ENCODE measurements at regions not wholly inside any gene's neighbourhood (a gene's known extent, or its start where the extent isn't known, plus 50 kb on each side); places are given as distances from the start of the nearest gene placed in this dataset.

GRCh38 chr4:138056541-138056940 lies 185.6 kb downstream of the SLC7A11 start:
- H3K79me2 ChIP-seq (ENCODE audit: insufficient read depth, low read length), result no peaks in the 10 kb centered on the region
- no peak overlapping the region for H3K4me3 ChIP-seq (ENCODE audit: low read depth in 1 of 2, low read length in 2 of 2)
- H3K4me1 ChIP-seq (ENCODE audit: insufficient read depth, low read length), result no peaks in the 10 kb centered on the region
- no peak overlapping the region for H3K4me2 ChIP-seq (ENCODE audit: insufficient read depth, low read length)
- TF ChIP-seq EZH2 (IDR thresholded peaks at IDR 0.05; ENCODE audit: borderline replicate concordance, low read depth, low read length, severe bottlenecking), result no peak
- TF ChIP-seq, protein P1, sequence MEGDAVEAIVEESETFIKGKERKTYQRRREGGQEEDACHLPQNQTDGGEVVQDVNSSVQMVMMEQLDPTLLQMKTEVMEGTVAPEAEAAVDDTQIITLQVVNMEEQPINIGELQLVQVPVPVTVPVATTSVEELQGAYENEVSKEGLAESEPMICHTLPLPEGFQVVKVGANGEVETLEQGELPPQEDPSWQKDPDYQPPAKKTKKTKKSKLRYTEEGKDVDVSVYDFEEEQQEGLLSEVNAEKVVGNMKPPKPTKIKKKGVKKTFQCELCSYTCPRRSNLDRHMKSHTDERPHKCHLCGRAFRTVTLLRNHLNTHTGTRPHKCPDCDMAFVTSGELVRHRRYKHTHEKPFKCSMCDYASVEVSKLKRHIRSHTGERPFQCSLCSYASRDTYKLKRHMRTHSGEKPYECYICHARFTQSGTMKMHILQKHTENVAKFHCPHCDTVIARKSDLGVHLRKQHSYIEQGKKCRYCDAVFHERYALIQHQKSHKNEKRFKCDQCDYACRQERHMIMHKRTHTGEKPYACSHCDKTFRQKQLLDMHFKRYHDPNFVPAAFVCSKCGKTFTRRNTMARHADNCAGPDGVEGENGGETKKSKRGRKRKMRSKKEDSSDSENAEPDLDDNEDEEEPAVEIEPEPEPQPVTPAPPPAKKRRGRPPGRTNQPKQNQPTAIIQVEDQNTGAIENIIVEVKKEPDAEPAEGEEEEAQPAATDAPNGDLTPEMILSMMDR (IDR thresholded peaks at IDR 0.05; ENCODE audit: borderline replicate concordance, extremely low read depth, low read length, poor library complexity, severe bottlenecking), result no peak
- no peaks in the 10 kb centered on the region for H3K36me3 ChIP-seq (ENCODE audit: insufficient read depth, low read length)
- no peak for ATAC-seq (ENCODE audit: insufficient read depth, low read depth)
- no peaks in the 10 kb centered on the region for H4K20me1 ChIP-seq (ENCODE audit: insufficient read depth, low read length)
- H3K27me3 ChIP-seq (ENCODE audit: insufficient read depth, low read length, poor library complexity), result no peaks in the 10 kb centered on the region
- H2AFZ ChIP-seq (ENCODE audit: low read depth, low read length), result no peak overlapping the region
- DNase-seq, result no peak
- H3K9ac ChIP-seq (ENCODE audit: low read depth, low read length), result no peak overlapping the region
- H3K9me3 ChIP-seq (ENCODE audit: insufficient read depth, low read length, severe bottlenecking), result no peaks in the 10 kb centered on the region
- no peak overlapping the region for H3K27ac ChIP-seq (ENCODE audit: low read length)

GRCh38 chr4:138055890-138056289 lies 186.3 kb downstream of the SLC7A11 start:
- Histone ChIP-seq H3K36me3 (ENCODE audit: insufficient read depth, low read length) (no peaks in the 10 kb centered on the region), H3K27ac (ENCODE audit: low read length) (no peak overlapping the region), H2AFZ (ENCODE audit: low read depth, low read length) (no peak overlapping the region), H3K9ac (ENCODE audit: low read depth, low read length) (no peak overlapping the region), H3K4me3 (ENCODE audit: low read depth in 1 of 2, low read length in 2 of 2) (no peak overlapping the region), H3K4me1 (ENCODE audit: insufficient read depth, low read length) (no peaks in the 10 kb centered on the region), H3K79me2 (ENCODE audit: insufficient read depth, low read length) (no peaks in the 10 kb centered on the region), H3K27me3 (ENCODE audit: insufficient read depth, low read length, poor library complexity) (no peaks in the 10 kb centered on the region), H3K4me2 (ENCODE audit: insufficient read depth, low read length) (no peak overlapping the region), H3K9me3 (ENCODE audit: insufficient read depth, low read length, severe bottlenecking) (no peaks in the 10 kb centered on the region), H4K20me1 (ENCODE audit: insufficient read depth, low read length) (no peaks in the 10 kb centered on the region)
- no peak for ATAC-seq (ENCODE audit: insufficient read depth, low read depth)
- DNase-seq, result no peak
- TF ChIP-seq, protein P1 (IDR thresholded peaks at IDR 0.05; ENCODE audit: borderline replicate concordance, extremely low read depth, low read length, poor library complexity, severe bottlenecking), result no peak
- TF ChIP-seq EZH2 (IDR thresholded peaks at IDR 0.05; ENCODE audit: borderline replicate concordance, low read depth, low read length, severe bottlenecking), result no peak

GRCh38 chr4:138053641-138054301 lies 188.4 kb downstream of the SLC7A11 start:
- Histone ChIP-seq H3K9me3 (ENCODE audit: insufficient read depth, low read length, severe bottlenecking) (no peaks in the 10 kb centered on the region), H3K9ac (ENCODE audit: low read depth, low read length) (no peak overlapping the region), H3K4me1 (ENCODE audit: insufficient read depth, low read length) (no peaks in the 10 kb centered on the region), H3K27ac (ENCODE audit: low read length) (no peak overlapping the region), H3K27me3 (ENCODE audit: insufficient read depth, low read length, poor library complexity) (no peaks in the 10 kb centered on the region), H4K20me1 (ENCODE audit: insufficient read depth, low read length) (no peaks in the 10 kb centered on the region), H3K79me2 (ENCODE audit: insufficient read depth, low read length) (no peaks in the 10 kb centered on the region), H3K4me3 (ENCODE audit: low read depth in 1 of 2, low read length in 2 of 2) (no peak overlapping the region), H2AFZ (ENCODE audit: low read depth, low read length) (no peak overlapping the region), H3K4me2 (ENCODE audit: insufficient read depth, low read length) (no peak overlapping the region), H3K36me3 (ENCODE audit: insufficient read depth, low read length) (no peaks in the 10 kb centered on the region)
- TF ChIP-seq EZH2 (IDR thresholded peaks at IDR 0.05; ENCODE audit: borderline replicate concordance, low read depth, low read length, severe bottlenecking), result no peak
- no peak for DNase-seq
- ATAC-seq (ENCODE audit: insufficient read depth, low read depth), result no peak

DNA sequence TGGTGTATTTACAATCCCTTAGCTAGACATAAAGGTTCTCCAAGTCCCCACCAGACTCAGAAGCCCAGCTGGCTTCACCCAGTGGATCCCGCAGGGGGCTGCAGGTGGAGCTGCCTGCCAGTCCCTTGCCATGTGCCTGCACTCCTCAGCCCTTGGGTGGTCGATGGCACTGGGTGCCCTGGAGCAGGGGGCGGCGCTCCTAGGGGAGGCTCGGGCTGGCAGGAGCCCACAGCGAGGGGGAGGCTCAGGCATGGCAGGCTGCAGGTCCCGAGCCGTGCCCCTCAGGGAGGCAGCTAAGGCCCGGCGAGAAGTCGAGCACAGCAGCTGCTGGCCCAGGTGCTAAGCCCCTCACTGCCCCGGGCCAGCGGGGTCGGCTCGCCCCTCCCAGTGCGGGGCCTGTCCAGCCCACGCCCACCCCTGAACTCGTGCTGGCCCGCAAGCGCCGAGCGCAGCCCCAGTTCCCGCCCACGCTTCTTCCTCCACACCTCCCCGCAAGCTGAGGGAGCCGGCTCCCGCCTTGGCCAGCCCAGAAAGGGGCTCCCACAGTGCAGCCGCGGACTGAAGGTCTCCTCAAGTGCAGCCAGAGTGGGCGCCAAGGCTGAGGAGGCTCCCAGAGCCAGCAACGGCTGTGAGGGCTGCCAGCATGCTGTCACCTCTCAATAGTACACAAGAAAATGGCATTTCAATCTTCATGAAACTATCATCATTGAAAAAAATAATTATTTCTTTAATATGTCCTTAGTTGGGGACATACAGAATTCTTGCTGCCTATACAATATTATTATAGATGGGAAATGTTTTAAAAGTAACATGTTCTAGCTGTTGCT lies 189.1 kb downstream of the SLC7A11 start:
- no peaks in the 10 kb centered on the region for H3K9me3 ChIP-seq (ENCODE audit: insufficient read depth, low read length, severe bottlenecking)
- H2AFZ ChIP-seq (ENCODE audit: low read depth, low read length), result no peak overlapping the region
- TF ChIP-seq, protein P1 (IDR thresholded peaks at IDR 0.05; ENCODE audit: borderline replicate concordance, extremely low read depth, low read length, poor library complexity, severe bottlenecking), result no peak
- no peak for TF ChIP-seq EZH2 (IDR thresholded peaks at IDR 0.05; ENCODE audit: borderline replicate concordance, low read depth, low read length, severe bottlenecking)
- H3K4me1 ChIP-seq (ENCODE audit: insufficient read depth, low read length), result no peaks in the 10 kb centered on the region
- H3K36me3 ChIP-seq (ENCODE audit: insufficient read depth, low read length), result no peaks in the 10 kb centered on the region
- DNase-seq (no peak), ATAC-seq (ENCODE audit: insufficient read depth, low read depth) (no peak)
- H3K79me2 ChIP-seq (ENCODE audit: insufficient read depth, low read length), result no peaks in the 10 kb centered on the region
- H3K4me2 ChIP-seq (ENCODE audit: insufficient read depth, low read length), result no peak overlapping the region
- H3K4me3 ChIP-seq (ENCODE audit: low read depth in 1 of 2, low read length in 2 of 2), result no peak overlapping the region
- H4K20me1 ChIP-seq (ENCODE audit: insufficient read depth, low read length), result no peaks in the 10 kb centered on the region
- no peak overlapping the region for H3K27ac ChIP-seq (ENCODE audit: low read length)
- H3K9ac ChIP-seq (ENCODE audit: low read depth, low read length), result no peak overlapping the region
- H3K27me3 ChIP-seq (ENCODE audit: insufficient read depth, low read length, poor library complexity), result no peaks in the 10 kb centered on the region
